ENCODE measurements at regions not wholly inside any gene's neighbourhood (a gene's known extent, or its start where the extent isn't known, plus 50 kb on each side); places are given as distances from the start of the nearest gene placed in this dataset.

GRCh38 chr3:34998902-34999301 is 640.4 kb upstream of the ARPP21 start:
- Histone ChIP-seq H3K36me3 (ENCODE audit: control insufficient read depth in 2 of 2, extremely low read depth in 1 of 2, insufficient read depth in 2 of 2, low read length in 2 of 2) (no peaks in the 10 kb centered on the region), H2AFZ (ENCODE audit: low read depth, low read length) (no peak overlapping the region), H3K9me3 (replicated peaks; ENCODE audit: control insufficient read depth, insufficient read depth, low read length) (no peaks in the 10 kb centered on the region), H3K27ac (ENCODE audit: insufficient read depth, low read depth, low read length) (no peak overlapping the region), H3K79me2 (ENCODE audit: control insufficient read depth, insufficient read depth, low read length) (no peaks in the 10 kb centered on the region), H3K4me1 (ENCODE audit: control insufficient read depth, extremely low read depth, insufficient read depth, low read length) (no peaks in the 10 kb centered on the region), H3K4me3 (replicated peaks in 1 of 3; ENCODE audit: insufficient read depth in 1 of 3, low read depth in 1 of 3, low read length in 3 of 3) (no peak overlapping the region), H3K9ac (replicated peaks; ENCODE audit: extremely low read depth, insufficient read depth, low read length) (no peak overlapping the region), H3K27me3 (ENCODE audit: control insufficient read depth in 2 of 2, insufficient read depth in 2 of 2, low read length in 2 of 2) (no peaks in the 10 kb centered on the region), H3K4me2 (ENCODE audit: insufficient read depth, low read length) (no peak overlapping the region), H3K9me1 (replicated peaks; ENCODE audit: control insufficient read depth, extremely low read depth, insufficient read depth, low read length) (no peaks in the 10 kb centered on the region), H4K20me1 (replicated peaks; ENCODE audit: control insufficient read depth, extremely low read depth, insufficient read depth, low read length) (no peaks in the 10 kb centered on the region)
- BruUV-seq (replicated peaks) = no TSS peak
- DNase-seq (ENCODE audit: low read depth, low spot score) (no peak), FAIRE-seq (no peak)
- dilution Hi-C loops (cut with MboI; ENCODE audit: extremely low pct_ligation_motif_present, low sequenced_read_pairs) = no loop called here
- intact Hi-C loops (cut with micrococcal nuclease) = no loop called here
- CTCF ChIA-PET = interaction anchor here (1.0 kb wide), 1 partner anchor 10 kb away, joined by 3 read pairs; no protein-coding TSS in a partner anchor
- no peak for TF ChIP-seq EZH2 (IDR thresholded peaks at IDR 0.05; ENCODE audit: borderline replicate concordance, low read depth, low read length, severe bottlenecking)
- TF ChIP-seq POLR2AphosphoS5 (IDR thresholded peaks at IDR 0.05; ENCODE audit: insufficient read depth, low read depth, low read length) = no peak
- POLR2A ChIA-PET = no interaction called here

GRCh38 chr3:35012214-35012613 is 627.1 kb upstream of the ARPP21 start:
- Histone ChIP-seq H3K36me3 (ENCODE audit: control insufficient read depth in 2 of 2, extremely low read depth in 1 of 2, insufficient read depth in 2 of 2, low read length in 2 of 2) (no peaks in the 10 kb centered on the region), H4K20me1 (replicated peaks; ENCODE audit: control insufficient read depth, extremely low read depth, insufficient read depth, low read length) (no peaks in the 10 kb centered on the region), H3K4me1 (ENCODE audit: control insufficient read depth, extremely low read depth, insufficient read depth, low read length) (no peaks in the 10 kb centered on the region), H3K9me1 (replicated peaks; ENCODE audit: control insufficient read depth, extremely low read depth, insufficient read depth, low read length) (no peaks in the 10 kb centered on the region), H3K27ac (ENCODE audit: insufficient read depth, low read depth, low read length) (no peak overlapping the region), H3K79me2 (ENCODE audit: control insufficient read depth, insufficient read depth, low read length) (no peaks in the 10 kb centered on the region), H3K9ac (replicated peaks; ENCODE audit: extremely low read depth, insufficient read depth, low read length) (no peak overlapping the region), H3K4me2 (ENCODE audit: insufficient read depth, low read length) (no peak overlapping the region), H2AFZ (ENCODE audit: low read depth, low read length) (no peak overlapping the region), H3K9me3 (replicated peaks; ENCODE audit: control insufficient read depth, insufficient read depth, low read length) (no peaks in the 10 kb centered on the region), H3K27me3 (ENCODE audit: control insufficient read depth in 2 of 2, insufficient read depth in 2 of 2, low read length in 2 of 2) (no peaks in the 10 kb centered on the region), H3K4me3 (replicated peaks in 1 of 3; ENCODE audit: insufficient read depth in 1 of 3, low read depth in 1 of 3, low read length in 3 of 3) (no peak overlapping the region)
- DNase-seq (ENCODE audit: low read depth, low spot score) = no peak
- no TSS peak for BruUV-seq (replicated peaks)
- POLR2A ChIA-PET = no interaction called here
- no peak for FAIRE-seq
- dilution Hi-C loops (cut with MboI; ENCODE audit: extremely low pct_ligation_motif_present, low sequenced_read_pairs) (no loop called here), intact Hi-C loops (cut with micrococcal nuclease) (no loop called here)
- TF ChIP-seq GATA2 (IDR thresholded peaks at IDR 0.05; ENCODE audit: insufficient read depth, insufficient read length, low read depth, low read length) (no peak), MYC (IDR thresholded peaks at IDR 0.05; ENCODE audit: low read depth, low read length) (no peak), POLR2A (IDR thresholded peaks at IDR 0.05; ENCODE audit: low read depth, low read length) (no peak), CTCF (IDR thresholded peaks at IDR 0.05; ENCODE audit: extremely low read depth in 1 of 2, insufficient read depth in 1 of 2, low read depth in 1 of 2, low read length in 2 of 2) (no peak)
- CTCF ChIA-PET = no interaction called here

Data from endothelial cell of umbilical vein (primary cell).